Gastrocnemius medialis (tissue), 4 donors: ENCODE measurements at regions not wholly inside any gene's neighbourhood (a gene's known extent, or its start where the extent isn't known, plus 50 kb on each side); places are given as distances from the start of the nearest gene placed in this dataset.

ENCODE experiments used
- ATAC-seq, 2 donors: fragments of 150-250 bp; one replicate each; pipeline ENCODE4 v1.9.1; 2016
- DNase-seq, 2 donors: peaks; one replicate each; pipeline ENCODE4 v3.0.0-alpha.2; 2019
- H3K27ac ChIP-seq, 4 donors: fragments of 200-600 bp; sonication (generic); 1 replicate in 1 of 4; 2 replicates in 3 of 4; pipeline ENCODE4 v1.5.1; 2016 to 2018; ENCODE audit warnings: mild to moderate bottlenecking in 2 of 4, moderate library complexity in 1 of 4
- H3K27me3 ChIP-seq, 3 donors: fragments of 200-600 bp; sonication (generic) in 2 of 3; 1 replicate in 1 of 3; 2 replicates in 2 of 3; pipeline versions ENCODE4 v1.5.1 to v1.6.0; 2016 to 2019; ENCODE audit warnings: mild to moderate bottlenecking in 1 of 3, moderate library complexity in 1 of 3
- H3K36me3 ChIP-seq, 2 donors: fragments of 200-600 bp; sonication (generic) in 1 of 2; one replicate each; pipeline ENCODE4 v1.5.1; 2017 to 2018
- H3K4me1 ChIP-seq, 2 donors: fragments of 200-600 bp; sonication (generic) in 1 of 2; one replicate each; pipeline ENCODE4 v1.5.1; 2016 to 2017; ENCODE audit warnings: mild to moderate bottlenecking in 2 of 2
- H3K4me3 ChIP-seq, 4 donors: fragments of 200-600 bp; sonication (generic) in 3 of 4; 1 replicate in 1 of 4; 2 replicates in 3 of 4; pipeline ENCODE4 v1.5.1; 2016 to 2019; ENCODE audit warnings: mild to moderate bottlenecking in 2 of 4
- H3K9me3 ChIP-seq, 3 donors: fragments of 200-600 bp; sonication (generic) in 2 of 3; 1 replicate in 1 of 3; 2 replicates in 2 of 3; pipeline ENCODE4 v1.5.1; 2016 to 2019
- CTCF ChIP-seq, 5 experiments: fragments of 450-650 bp in 3 of 5; fragments of 200-600 bp in 2 of 5; sonication (generic) in 2 of 5; IDR thresholded peaks in 4 of 5; conservative IDR thresholded peaks in 1 of 5; 1 replicate in 4 of 5; 2 replicates in 1 of 5; pipeline ENCODE4 v1.5.1; 2016 to 2019; ENCODE audit warnings: antibody characterized with exemption in 5 of 5, mild to moderate bottlenecking in 3 of 5, moderate library complexity in 3 of 5
- POLR2A ChIP-seq, 2 donors: fragments of 450-650 bp; IDR thresholded peaks; one replicate each; pipeline ENCODE4 v1.6.1; 2017; ENCODE audit warnings: antibody characterized with exemption in 2 of 2, mild to moderate bottlenecking in 2 of 2, moderate library complexity in 2 of 2
- in situ Hi-C, 4 donors: fragments of 200-750 bp; cut with MboI; loops; one replicate each; pipeline versions ENCODE4 v1.15.0 to v1.8.0; 2017; ENCODE audit warnings: low sequenced_read_pairs in 4 of 4
- intact Hi-C: fragments of 100-400 bp; cut with DNase I; formaldehyde crosslinking; loops from one replicate; pipeline ENCODE4 v1.15.1; 2023; ENCODE audit warnings: low total_unique reads

DNA sequence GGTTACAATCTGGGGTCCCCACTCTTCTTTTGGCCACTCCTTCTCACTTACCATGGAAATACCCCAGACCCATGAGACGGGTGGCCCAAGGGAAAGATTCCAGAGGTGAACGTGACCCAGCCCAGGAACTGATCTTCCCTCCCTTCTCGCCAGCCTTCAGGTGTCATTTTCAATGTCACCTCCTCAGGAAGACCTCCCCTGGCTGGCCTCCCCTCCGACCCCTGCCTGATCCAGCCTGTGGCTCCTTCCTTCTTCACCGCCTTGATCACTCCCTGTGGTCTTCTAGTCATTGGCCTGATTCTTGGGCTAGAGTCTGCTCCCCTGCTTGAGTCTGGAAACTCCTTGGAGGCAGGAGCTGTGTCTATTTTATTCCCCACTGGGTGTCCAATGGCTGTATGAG, 146.1 kb downstream of the SMAD6 start:
- no peaks in the 10 kb centered on the region for H3K27me3 ChIP-seq
- no peak overlapping the region for H3K27ac ChIP-seq
- ATAC-seq (no peak), DNase-seq (no peak)
- intact Hi-C loops (no loop called here), in situ Hi-C loops (no loop called here)
- no peak overlapping the region for H3K4me3 ChIP-seq
- no peaks in the 10 kb centered on the region for H3K9me3 ChIP-seq
- peaks cover 0 to 11% of the 10 kb centered on the region in 2 donors for H3K4me1 ChIP-seq
- H3K36me3 ChIP-seq = no peaks in the 10 kb centered on the region
- no peak for TF ChIP-seq CTCF (IDR thresholded peaks at IDR 0.05 in 4 of 5, conservative IDR thresholded peaks at IDR 0.05 in 1 of 5)
- TF ChIP-seq POLR2A (IDR thresholded peaks at IDR 0.05) = no peak

DNA sequence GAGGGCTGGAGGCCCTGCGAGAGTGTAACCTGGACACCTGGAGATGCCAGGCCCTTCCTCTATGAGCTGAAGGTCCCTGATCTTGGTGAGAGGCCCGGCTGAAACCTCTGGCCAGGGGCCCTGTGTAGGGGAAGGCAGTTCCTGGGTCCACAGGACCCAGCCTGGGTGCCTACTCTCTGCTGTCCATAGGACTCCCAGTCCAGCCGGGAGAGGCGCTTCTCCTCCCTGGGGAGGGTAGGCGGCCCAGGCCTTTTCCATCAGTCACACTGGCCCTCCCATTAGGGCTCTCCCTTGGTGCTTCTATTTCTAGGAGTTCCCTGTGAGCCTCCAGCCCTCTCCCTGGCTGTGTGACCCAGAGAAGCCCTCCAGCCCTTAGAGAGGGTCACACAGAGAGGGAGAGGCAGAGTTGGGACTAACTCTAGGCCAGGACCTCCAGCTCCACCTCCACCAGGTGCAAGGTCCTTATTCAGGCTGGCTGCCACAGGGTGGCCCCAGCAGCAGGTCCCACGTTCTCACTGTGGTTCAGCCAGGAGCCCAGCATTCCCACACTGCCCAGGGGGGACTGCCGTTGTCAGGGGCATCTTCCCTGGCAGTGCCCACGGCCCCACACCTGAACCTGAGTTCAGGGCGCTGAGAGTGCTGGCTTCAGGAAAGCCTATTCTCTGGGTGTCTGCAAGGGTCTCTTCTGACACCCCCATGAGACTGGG, 146.8 kb downstream of the SMAD6 start:
- intact Hi-C loops (no loop called here), in situ Hi-C loops (no loop called here)
- Histone ChIP-seq H3K4me3 (no peak overlapping the region), H3K27ac (no peak overlapping the region), H3K36me3 (no peaks in the 10 kb centered on the region), H3K27me3 (no peaks in the 10 kb centered on the region), H3K4me1 (peaks cover 0 to 11% of the 10 kb centered on the region in 2 donors), H3K9me3 (no peaks in the 10 kb centered on the region)
- DNase-seq (no peak), ATAC-seq (no peak)
- TF ChIP-seq CTCF (IDR thresholded peaks at IDR 0.05 in 4 of 5, conservative IDR thresholded peaks at IDR 0.05 in 1 of 5) = no peak
- no peak for TF ChIP-seq POLR2A (IDR thresholded peaks at IDR 0.05)

DNA sequence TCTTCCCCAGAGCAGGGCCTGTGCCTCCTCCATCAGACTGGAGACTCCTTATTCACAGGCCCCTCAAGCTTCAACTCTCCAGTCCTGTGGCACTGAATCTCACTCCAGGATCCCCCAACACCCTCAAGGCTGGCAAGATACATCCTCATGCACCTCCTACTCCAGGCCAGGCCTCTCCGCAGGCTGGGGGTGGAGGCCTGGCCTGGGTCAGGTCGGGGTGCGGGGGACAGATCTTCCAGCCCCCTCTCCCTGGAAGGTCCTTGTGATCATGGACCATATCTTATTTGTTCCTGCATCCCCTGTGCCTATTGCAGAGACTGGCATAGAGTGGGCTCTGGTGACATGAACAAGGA, 147.3 kb downstream of the SMAD6 start:
- Histone ChIP-seq H3K27me3 (no peaks in the 10 kb centered on the region), H3K4me1 (peaks cover 0 to 11% of the 10 kb centered on the region in 2 donors), H3K27ac (no peak overlapping the region), H3K36me3 (no peaks in the 10 kb centered on the region), H3K4me3 (no peak overlapping the region), H3K9me3 (no peaks in the 10 kb centered on the region)
- intact Hi-C loops = no loop called here
- DNase-seq (no peak), ATAC-seq (no peak)
- TF ChIP-seq CTCF (IDR thresholded peaks at IDR 0.05 in 4 of 5, conservative IDR thresholded peaks at IDR 0.05 in 1 of 5) = no peak
- in situ Hi-C loops = no loop called here

DNA sequence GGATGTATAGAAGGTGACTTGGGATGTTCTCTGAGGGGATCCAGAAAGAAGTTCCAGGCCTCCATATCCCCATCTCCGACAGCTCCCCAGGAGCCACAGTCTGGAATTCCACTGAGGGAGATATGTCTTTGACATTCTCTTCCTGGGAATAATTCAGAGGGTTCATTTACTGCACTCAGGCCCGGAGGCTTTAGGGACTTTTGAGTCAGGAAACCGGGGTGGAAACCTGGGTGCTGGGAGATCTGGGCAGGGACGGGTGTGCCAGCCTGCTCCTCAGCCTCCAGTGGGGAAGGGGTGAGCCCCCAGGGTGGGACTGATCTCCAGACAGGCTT, 147.7 kb downstream of the SMAD6 start:
- H3K27me3 ChIP-seq = no peaks in the 10 kb centered on the region
- intact Hi-C loops (loop anchor here (5.0 kb wide), 1 partner anchor 227 kb away; no protein-coding TSS in a partner anchor), in situ Hi-C loops (loop anchor here in 2 of 4 donors (10.0 kb wide), 2 partner anchors 225 to 245 kb away; no protein-coding TSS in a partner anchor)
- no peak overlapping the region for H3K4me3 ChIP-seq
- H3K36me3 ChIP-seq = no peaks in the 10 kb centered on the region
- no peaks in the 10 kb centered on the region for H3K9me3 ChIP-seq
- no peak overlapping the region for H3K27ac ChIP-seq
- DNase-seq (no peak), ATAC-seq (no peak)
- H3K4me1 ChIP-seq = peaks cover 0 to 11% of the 10 kb centered on the region in 2 donors
- TF ChIP-seq POLR2A (IDR thresholded peaks at IDR 0.05) (no peak), CTCF (IDR thresholded peaks at IDR 0.05 in 4 of 5, conservative IDR thresholded peaks at IDR 0.05 in 1 of 5) (no peak)
